Stimulated activated CD8-positive, alpha-beta memory T cell treated with anti-CD3 and anti-CD28 coated beads, Interleukin-15, amount 100 ng/mL, for 4 hours (primary cell): ENCODE measurements at regions not wholly inside any gene's neighbourhood (a gene's known extent, or its start where the extent isn't known, plus 50 kb on each side); places are given as distances from the start of the nearest gene placed in this dataset.
"Not testable (repeated sequence)": the region's sequence is repeated elsewhere in the genome, so short reads cannot be mapped to it uniquely, and the experiment has no call there.

Experiments
- DNase-seq, 2 donors: peaks; one replicate each; pipeline ENCODE4 v3.0.0-alpha.2; 2020; ENCODE audit warnings: low read depth in 2 of 2

DNA sequence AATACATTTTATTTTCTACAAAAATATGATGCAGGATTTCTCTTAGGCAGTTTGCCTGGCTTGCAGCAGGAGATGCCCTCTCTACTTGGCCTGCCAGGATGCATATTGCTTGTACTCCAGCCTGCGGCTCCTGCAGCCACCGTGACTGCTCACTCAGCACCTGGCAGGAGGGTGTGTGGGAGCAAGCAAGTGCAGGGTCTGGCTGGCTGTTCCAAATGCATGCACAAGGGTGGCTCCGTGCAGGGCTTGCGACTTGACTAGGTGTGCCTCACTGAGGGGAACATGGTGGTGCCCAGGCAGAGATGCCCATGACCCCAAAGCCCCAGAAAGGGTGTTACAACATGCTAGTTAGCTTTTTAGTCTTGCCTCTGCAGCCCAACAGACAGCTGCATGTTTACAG is 1240.2 kb upstream of the ALCAM start:
- DNase-seq: no peak

DNA sequence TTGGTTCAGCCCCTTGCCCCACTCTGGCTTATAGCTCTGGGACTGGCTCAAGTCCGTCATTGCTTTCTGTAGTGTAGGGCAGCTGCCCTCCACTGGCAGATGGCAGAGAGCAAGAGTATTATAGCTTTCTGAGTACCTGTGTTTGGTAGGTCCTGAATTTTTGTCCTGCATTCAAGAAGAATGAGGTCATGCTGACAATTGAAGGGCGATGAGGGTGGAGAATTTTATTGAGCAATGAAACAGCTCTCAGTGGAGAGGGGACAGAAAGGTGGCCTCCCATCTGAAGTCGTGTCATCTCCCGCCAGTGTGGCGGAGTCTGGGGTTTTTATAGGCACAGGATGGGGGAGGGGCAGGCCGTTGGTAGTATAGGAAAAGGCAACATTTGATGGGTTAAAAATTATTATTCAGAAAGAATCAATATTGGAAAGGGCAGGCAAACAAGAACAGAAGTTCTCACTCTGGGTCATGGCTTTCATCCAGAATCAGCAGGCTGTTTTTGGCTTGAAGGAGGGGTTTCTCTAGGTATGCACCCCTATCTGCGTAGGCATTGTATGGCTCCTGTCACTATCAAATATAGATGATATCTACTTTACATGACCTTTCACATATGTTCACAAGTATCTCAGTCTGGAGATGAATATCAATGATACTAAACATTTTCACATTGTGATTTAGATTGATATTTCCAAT is 1239.7 kb upstream of the ALCAM start:
- no peak for DNase-seq

DNA sequence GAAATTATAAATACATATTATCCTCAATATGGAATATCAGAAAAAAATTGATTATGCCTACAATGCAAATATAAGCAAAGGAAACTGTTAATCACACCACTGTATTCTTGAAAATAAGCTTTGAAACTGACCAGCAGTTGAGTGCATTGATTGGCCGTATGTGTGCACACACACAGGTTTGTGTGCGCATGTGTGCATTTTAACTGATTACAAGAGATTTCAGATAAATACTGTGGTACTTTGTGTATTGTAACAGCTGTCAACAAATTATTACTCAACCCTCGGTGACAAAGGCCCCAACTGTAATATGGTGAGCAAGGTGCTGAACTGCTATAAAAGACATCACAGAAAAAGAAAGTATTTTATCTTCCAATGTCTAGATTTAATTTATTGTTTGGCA is 1238.9 kb upstream of the ALCAM start:
- no peak for DNase-seq

DNA sequence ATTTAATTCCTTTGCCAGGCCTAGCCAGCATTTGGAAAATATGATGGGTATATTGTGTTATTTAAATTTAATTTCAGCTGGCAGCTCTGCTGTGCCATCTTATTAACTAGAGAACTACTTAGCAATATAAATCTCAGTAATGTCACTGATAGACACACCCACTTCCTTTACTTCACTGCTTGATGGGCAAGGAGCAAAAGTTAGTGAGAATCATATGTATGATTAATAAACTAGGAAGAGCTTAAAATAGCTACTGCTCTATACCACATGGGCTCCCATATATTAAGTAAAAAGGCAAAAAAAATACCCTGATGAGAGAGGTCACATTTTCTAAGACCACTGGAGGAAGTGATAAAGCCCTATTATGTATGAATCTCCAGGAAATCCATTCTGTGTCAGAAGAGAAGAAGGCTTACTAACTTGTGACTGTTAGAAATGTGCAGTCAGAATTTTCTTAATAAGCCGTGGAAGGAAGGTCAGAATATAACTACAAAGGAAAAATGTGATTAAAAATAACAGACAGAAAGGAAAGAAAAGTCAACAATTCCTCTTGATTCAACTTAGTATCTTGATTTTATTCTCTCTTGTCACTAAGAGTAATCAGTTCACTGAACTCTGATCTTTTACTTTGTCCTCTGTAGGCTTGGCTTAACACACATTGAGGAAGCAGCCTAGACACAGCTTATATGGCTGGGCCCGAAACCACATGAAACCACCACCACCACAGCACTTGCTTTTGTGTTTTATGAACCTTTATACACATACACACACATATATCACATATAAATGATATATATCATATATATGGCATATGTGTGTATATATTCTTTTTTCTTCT is 1233.9 kb upstream of the ALCAM start:
- DNase-seq: no peak

DNA sequence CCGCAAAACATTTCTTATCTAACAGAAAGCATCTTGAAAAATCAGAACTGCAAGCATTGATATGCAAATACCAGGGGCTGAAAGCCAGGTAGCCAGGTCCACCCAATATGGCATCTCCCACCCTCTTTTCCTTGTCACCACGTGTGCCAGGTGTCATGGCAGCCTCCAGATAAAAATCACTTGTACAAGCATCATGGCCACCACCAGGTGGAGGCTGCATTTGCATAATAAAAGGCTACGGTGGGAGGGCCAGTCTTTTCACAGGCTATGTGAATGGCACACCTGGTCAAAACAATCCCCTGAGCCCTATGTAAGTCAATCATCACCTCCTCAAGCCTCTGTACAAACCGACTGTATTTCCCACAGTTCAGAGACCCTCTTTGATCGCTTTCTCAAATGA is 1233.1 kb upstream of the ALCAM start:
- DNase-seq: no peak

DNA sequence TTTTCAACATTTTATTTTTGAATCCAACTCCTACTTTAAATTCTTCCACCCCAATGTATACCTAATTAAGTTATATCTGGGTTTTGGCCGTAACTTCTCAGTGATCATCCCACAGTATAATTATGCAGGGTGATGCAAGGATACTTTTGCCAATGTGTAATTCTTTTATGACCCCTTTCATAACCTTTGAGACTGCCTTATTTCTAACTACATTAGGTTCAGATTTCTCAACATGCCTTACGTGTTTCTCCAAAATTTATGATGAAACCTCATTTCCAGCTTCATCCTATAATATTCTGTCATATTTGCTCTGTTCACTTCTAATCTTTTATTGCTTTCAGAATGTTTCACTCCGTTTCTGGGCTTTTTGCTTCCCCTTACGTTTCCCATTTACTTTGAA is 1229.6 kb upstream of the ALCAM start:
- DNase-seq: no peak

DNA sequence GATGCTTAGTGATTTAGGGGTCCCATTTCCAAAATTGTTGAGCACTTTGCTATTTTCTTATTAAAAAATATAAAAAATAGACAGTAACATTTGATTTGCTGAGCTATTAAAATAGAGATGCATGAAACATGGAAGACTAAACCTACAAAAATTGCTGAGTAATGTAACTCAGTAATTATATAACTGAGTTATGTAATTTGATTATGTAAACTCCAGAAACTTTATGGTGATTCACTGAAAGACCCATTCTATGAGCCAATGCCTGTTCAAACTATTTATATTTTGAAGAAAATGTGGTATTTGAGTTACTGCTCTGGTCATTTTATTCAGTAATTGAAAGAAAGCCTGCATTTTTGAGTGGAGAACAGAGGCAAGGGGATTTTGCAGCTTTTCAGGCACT is 1221.5 kb upstream of the ALCAM start:
- DNase-seq: no peak

DNA sequence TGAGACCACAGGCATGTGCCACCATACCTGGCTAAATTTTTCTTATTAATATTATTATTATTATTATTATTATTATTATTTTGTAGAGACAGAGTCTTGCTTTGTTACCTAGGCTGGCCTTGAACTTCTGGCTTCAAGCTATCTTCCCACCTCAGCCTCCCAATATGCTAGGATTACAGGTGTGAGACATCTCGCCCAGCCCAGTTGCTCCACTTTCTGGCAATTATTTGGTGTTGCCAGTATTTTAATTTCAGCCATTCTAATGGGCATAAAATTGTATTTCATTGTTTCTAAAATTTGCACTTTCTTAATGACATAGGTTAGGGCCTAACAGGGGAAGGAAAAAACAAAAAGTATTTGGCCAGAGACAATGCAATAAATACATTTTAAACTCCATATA is 1217.6 kb upstream of the ALCAM start:
- DNase-seq: no peak

DNA sequence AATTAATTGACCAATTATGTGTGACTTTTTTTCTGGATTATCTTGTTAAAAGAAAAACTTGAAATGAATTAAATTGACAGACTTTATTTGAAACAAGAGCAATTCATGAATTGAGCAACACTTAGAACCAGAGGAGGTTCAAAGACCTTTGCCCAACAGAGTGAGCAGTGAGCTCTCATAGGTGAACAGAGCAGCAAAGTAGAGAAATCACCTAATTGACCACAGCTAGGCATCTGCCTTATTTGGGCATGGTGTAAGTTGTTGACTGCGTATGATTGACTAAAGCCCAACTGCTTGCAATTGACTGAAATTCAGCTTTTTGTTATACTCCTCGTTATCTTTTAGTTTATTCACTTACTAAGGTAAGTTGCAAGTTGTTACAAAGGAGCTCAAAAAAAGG is 1216.0 kb upstream of the ALCAM start:
- DNase-seq: no peak

DNA sequence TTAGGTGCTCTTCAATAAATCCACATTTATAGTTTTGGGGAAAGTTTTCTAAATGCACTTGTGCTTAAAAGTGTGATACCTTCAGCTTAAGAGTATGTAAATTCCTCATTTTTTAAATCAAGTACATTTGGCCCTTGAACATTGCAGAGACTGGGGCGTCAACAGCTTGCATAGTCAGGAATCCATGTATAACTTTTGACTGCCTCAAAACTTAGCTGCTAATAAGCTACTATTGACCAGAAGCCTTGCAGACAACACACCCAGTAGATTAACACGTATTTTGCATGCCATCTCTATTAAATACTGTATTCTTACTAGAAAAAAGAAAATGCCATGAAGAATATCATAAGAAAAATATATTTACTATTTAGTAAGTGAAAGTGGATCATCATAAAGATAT is 1211.8 kb upstream of the ALCAM start:
- DNase-seq: no peak

DNA sequence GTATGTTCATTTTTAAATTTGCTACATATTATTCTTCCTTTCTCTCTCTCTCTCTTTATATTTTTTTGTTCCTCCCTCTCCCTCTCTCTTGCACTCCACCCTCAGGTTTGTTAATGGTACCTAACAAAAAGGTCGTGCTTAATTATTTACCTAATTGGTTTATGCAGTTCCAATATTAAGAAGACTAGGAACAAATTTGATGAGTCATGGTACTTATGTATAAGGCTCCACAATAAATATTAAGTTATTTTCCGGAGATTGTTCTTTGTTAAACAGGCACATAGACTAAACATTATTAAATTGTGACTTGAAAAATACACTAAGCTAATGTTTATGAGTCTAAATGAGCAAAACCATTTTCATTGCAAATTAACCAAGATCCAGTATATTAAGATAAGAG is 1200.8 kb upstream of the ALCAM start:
- DNase-seq: no peak

DNA sequence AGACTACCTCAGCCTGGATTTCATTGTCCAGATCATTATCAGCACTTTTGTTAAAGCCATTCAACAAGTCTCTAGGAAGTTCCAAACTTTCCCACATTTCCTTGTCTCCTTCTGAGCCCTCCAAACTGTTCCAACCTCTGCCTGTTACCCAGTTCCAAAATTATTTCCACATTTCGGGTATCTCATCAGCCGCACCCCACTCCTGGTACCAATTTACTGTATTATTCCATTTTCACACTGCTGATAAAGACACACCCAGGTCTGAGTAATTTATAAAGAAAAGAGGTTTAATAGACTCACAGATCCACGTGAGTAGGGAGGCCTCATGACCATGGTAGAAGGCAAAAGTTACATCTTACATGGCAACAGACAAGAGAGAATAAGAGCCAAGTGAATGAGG is 1198.3 kb upstream of the ALCAM start:
- DNase-seq: no peak

DNA sequence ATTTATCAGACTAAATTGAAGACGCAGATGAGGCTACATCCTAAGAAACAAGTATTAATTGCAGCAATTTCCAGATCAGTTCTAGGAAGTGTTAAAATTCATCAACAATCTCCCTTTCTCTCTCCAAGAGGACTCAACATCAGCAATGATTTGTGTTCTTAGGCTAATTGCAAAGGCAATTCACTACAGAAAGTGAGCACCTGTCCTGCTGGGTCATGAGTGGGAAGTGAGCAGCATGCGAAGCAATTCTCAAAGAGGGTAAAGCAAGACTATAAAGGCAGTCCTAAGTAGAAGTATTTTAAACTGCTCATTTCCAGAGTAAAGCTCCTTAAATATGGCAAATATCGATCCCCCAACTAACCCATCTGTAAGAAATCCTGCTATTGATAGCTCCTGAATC is 1191.0 kb upstream of the ALCAM start:
- no peak for DNase-seq

DNA sequence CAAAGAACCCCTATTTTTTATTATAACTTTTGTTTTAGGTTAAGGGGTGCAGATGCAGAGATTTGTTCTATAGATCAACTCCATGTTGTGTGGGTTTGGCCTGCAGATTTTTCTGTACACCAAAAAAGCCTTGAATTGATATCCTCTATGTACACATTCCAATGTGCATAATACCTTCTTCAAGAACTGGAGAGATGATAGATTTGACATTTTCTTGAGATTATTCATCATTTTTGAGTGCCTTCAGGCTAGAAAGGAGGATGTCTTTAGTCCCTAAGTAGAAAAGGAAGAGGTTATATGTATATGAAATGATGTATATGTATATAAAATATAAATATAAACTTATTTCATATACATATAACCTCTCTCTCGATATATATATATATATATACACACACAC is 1190.0 kb upstream of the ALCAM start:
- no peak for DNase-seq

DNA sequence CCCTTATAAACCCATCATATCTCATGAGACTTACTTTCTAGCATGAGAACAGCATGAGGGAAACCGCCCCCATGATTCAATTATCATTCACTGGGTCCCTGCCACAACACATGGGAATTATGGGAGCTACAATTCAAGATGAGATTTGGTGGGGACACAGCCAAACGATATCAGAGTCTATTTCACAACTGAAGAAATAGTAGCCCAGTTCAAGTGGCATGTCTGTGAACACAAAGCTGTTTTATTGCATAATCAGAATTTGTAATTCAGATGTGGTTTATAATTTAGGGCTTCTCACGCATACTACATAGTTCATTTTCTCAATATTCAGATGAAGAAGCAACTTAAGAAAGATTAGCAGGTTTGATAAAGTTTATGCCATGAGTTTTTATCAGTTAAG is 1188.0 kb upstream of the ALCAM start:
- no peak for DNase-seq

DNA sequence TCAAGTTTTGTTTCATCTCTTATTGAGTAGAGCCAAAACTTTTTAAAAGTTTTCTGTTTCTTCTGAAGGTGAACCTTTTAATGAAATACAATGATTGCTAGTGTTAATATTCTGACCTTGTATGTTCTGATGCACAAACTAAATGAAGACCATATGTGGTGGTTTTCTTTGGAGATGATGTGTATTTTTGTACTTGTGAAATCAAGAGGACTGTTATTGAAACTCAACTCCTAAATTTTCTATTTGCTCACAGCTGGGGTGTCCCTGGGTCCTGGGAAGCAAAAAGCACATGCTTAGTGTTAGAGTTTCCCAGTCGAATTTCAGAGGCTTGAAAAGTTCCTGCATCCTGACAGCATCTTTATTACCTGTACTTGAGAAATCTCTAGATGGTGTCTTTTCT is 1185.8 kb upstream of the ALCAM start:
- no peak for DNase-seq

DNA sequence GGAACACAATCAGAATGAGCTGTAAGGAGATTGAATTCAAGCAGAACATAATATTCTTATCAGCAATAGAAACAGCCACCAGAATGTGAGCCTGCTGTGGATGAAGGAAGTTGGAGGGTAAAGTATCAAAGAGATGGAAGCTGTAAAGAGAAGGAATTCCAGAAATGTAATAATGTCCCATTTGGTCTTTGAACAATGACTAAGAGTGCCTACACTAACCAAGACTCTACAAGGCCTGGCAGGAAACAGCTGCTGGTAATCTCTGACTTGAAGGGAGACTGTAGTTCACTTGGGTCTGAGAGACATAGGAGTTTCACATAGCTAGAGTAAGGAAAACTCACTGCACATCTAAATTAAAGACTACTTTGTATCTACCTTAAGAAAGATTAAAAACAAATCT is 1176.0 kb upstream of the ALCAM start:
- DNase-seq: no peak

DNA sequence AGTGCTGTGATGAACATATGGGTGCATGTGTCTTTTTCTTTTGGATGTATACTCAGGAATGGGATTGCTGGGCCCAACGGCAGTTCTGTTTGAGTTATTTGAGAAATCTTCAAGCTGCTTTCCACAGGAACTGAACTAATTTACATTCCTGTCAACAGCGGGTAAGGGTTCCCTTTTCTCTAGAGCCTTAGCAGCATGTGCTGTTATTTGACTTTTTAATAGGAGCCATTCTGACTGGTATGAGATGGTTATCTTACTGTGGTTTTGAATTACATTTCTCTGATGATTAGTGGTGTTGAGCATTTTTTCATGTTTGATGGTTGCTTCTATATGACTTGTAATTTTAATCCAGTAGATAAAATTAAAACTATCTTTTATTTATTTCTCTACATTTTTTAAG is 1168.6 kb upstream of the ALCAM start:
- DNase-seq: no peak

DNA sequence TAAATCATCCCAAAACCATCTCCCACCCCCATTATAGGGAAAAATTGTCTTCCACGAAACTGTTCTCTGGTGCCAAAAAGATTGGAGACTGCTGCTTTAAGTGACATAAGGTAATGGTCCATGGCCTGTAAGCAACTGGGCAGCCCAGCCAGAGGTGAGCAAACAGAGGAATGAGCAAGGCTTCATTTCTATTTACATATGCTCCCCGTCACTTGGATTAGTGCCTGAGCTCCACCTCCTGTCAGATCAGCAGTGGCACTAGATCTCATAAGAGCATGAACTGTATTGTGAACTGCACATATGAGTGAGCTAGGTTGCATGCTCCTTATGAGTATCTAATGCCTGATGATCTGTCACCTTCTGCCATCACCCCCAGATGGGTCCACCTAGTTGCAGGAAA is 1159.8 kb upstream of the ALCAM start:
- DNase-seq: no peak

DNA sequence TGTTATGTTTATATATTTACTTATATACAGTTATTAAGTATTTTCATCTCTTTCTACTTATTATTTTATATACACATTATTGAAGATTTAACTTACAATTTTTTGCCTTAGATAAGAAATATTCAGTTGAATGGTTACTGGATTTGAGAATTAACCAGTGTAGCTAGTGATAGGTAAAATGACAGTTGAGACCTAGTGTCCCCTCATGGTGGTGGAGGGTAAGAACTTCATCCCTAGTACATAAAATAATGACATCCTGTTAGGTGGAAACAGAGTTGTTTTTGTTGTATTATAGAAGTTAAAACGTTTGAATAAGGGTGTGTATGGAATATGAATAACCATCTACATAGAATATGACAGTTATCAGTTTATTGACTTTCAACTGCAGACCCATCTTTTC is 1152.4 kb upstream of the ALCAM start:
- no peak for DNase-seq

DNA sequence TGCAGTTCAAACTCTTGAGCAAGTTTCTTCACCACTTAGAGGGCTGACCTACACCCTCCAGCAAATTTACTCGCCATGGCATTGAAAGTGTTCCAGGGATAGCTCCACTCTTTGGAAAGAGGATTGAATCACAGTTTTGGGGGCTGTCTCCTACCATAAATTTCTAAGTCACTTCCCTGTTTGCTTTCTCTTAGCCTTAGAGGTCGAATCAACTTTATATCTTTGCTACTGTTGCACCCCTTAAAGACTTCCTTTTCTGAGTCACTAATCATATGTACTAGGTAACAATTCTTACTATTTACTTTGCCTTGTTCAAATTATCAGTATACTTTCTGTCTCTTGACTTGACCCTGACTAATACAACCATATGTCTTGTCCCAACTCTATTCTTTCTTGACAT is 1151.8 kb upstream of the ALCAM start:
- DNase-seq: no peak

DNA sequence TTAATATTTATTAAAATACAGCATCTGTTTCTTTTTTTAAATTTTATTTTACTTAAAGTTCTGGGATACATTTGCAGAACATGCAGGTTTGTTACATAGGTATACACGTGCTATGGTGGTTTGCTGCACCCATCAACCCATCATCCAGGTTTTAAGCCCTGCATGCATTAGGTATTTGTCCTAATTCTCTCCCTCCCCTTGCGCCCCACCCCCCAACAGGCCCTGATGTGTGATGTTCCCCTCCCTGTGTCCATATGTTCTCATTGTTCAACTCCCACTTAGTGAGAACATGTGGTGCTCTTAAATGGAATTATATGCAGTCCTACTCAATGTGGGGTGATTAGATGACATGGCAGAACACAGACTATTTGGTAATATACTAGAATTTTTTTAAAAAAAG is 1147.7 kb upstream of the ALCAM start:
- DNase-seq: not testable (repeated sequence)

DNA sequence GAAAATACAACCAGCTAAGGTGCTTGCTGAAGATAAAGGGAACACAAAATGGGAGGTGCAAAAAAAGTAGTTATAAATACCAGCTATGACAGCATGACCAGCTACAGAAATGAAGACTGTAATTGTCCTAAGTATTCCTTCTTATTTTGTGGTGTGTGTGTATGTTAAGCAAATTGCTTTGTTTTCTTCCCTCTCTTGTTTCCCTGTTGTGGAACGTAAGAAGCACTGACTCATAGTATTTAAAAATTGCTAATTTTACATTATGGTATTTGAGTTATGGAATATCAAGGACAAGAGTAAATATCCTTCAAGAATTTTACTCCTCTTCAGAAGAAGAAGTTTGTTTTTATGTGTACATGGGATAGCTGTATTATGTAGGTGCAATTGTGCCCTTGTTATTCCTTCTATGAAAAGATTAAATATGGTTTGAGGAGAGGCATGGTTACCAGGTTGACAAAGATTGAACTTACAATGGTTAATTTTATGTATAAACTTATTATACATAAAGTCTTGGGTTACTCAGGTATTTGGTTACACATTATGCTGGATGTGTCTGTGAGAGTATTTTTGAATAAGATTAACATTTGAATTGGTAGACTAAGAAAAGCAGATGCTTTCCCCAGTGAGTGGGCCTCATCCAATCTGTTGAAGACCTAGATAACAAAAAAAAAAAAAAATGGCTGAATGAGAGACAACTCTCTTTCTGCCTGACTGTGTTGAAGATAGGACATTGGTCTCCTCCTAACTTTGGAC is 1132.1 kb upstream of the ALCAM start:
- no peak for DNase-seq
